Posterior cingulate gyrus (tissue), 11 donors: ENCODE measurements at regions not wholly inside any gene's neighbourhood (a gene's known extent, or its start where the extent isn't known, plus 50 kb on each side); places are given as distances from the start of the nearest gene placed in this dataset.
"Not testable (repeated sequence)": the region's sequence is repeated elsewhere in the genome, so short reads cannot be mapped to it uniquely, and the experiment has no call there.

ENCODE experiments used
- DNase-seq, 10 donors: peaks; one replicate each; pipeline versions ENCODE4 v3.0.0 to v3.0.0-alpha.2; 2020 to 2021; ENCODE audit warnings: mixed read lengths in 3 of 10
- intact Hi-C: fragments of 100-400 bp; cut with DNase I; formaldehyde crosslinking; loops from one replicate; pipeline ENCODE4 v1.15.1; 2023

DNA sequence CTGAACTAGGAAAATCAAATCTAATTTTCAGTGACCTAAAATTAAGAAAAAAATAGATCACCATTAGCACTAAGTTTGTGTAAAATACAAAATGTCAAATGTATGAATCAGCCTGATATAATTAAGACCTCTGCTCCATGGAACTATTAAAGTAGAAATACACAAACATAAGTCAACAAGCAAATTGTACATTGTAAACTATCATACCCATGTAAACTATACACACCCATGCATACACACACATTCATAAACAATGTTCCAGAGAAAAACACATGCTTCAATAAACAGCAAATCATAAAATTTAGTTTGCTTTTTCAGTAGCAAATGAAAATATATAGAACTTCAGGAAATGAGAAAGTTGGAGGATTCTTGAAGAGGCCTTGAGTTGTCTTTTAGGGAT, 199.7 kb upstream of the VSTM2A start:
- DNase-seq = no peak
- intact Hi-C loops = no loop called here

DNA sequence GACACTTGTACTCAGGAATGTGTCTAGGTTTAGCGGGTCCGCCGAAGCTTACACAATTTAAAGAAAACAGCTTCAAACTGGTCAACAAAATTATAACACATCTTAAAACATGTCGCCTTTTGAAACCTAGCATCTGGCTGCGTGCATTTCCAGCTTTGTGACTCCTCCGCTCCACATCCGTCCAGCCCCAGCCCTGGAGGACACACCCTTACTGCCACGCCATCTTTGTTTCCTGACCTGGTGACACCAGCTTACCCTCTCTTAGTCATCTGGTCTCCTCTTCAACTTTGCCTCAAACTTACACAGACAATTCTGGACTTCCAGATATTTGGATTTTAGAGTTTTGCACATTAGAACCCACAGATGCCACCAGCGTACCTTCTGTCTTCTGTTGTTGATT, 198.7 kb upstream of the VSTM2A start:
- intact Hi-C loops = no loop called here
- DNase-seq = peak in 1 of 10 donors; percentile 41

DNA sequence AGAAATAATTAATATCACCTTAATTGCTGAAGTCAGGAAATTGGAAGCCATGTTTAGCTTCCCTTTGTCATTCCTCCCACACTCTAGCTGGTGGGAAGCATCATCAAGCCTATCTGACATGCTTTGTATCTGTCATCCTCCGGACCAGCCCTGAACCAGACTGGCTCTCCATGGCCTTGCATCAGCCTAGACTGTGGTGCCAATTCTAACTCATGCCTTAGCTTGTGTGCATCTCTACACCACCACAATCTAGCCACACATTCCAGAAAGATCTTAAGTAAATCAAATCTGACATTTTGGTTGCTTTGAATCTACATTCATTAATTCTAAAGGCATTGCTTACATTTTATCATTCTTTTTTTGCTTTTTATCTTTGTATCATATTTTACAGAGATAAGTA, 196.4 kb upstream of the VSTM2A start:
- intact Hi-C loops = no loop called here
- DNase-seq = no peak

DNA sequence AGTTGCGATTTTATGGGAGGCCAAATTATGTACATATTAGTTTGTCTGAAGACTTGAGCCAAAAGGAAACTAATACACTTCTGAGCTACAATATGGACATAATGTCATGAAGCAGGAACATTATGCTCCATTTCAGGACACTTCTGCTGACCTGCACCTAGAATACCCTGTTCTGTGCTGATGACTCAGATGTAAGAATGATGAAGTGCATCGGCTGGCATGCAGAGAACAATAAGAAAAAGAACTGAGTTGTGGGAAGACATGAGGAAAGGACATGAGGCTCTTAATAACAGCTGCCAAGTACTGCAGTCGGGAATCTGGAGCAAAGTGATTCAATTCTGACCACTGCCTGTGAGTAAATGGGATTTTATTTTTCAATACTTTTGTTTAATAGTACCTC, 192.9 kb upstream of the VSTM2A start:
- DNase-seq = no peak
- intact Hi-C loops = no loop called here

DNA sequence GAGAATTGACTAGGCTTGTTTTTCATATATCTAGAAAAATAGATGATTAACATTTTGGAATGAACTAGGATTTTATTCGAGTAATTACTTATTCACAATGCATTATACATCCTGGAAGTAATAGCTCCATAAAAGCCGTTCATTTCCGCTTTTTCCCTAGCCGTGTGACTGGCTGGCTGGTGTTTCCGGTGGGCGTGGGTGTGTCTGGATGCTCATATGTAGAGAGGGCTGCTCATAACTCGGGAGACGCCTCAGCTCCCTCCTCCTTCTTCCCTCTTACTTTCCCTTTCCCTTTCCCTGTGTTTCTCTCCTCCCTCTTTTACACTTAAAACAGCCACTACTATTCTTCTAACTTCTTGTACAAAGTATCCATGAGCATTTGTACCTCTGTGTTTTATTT, 187.7 kb upstream of the VSTM2A start:
- intact Hi-C loops = no loop called here

DNA sequence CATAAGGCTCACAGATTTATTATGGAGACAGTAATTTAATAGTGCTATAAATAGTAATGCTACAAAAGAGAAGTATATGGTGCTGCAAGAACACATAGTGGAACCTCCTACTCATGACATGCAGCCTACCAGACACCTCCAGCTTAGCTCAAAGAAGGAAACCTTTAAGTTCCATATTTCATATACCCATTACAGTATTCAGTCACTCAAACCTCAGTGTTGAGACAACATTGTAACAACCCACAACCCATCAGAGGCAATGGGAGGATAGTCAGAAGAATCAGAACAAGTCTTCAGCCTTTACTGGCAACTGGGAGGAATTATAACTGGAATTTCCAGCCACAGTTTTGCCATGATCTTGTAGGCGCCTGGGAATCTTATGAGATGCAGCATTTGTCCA, 186.3 kb upstream of the VSTM2A start:
- DNase-seq = no peak
- intact Hi-C loops = no loop called here

More for the DNA sequence above, 187.7 kb upstream of the VSTM2A start:
- DNase-seq = no peak

DNA sequence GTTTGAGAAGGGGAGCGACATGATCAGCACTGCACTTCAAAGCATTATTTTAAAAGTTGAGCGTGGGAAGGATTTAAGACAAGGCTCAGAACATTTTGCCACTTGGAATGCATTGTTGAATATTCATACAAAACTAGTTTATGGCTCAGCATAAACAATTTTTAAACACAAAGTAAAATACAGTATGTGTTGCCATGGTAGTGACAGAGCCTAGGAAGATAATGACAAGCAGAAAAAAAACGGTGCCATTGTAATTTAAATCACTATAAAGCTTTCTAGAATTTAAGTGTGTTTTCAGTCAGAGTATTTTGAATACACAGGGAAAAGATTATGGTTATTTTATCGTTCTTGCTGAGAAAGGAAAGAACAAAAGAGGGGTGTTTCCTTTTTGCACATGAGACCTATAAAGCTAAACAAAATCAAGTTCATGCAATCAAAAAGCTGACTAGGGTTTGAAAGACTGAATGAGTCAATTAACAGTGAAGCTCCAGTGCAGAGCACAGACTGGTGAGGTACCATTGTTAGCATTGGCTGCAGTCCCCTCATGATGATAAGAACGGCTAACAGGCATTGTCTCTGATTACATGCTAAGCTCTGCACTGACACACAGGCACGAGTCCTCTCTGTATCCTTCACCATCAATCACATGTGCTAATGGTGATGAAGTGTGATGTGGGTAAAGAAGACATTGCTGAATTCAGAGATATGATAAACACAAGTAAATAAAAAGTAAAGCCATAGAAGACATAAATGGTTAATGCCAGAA, 181.9 kb upstream of the VSTM2A start:
- intact Hi-C loops = no loop called here

DNA sequence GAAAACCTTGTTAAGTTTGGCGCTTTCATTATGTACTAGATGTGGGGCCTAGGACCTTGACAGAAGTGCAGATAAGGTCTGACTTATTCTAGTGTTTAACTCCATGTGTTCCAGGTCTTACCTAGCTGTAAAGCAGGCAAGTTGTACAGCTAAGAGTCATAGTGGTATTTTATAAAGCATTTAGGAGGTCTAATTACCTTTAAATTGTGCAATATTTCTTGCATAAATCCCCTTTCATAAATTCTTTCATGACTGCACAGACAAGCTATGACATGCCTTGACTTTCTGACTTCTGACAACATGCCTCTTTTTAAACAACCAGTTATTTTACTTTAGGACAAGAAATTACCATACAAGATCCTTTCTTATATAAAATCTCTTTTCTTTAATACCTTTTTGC, 151.6 kb upstream of the VSTM2A start:
- intact Hi-C loops = no loop called here
- DNase-seq = no peak

More for the DNA sequence above, 181.9 kb upstream of the VSTM2A start:
- no peak for DNase-seq

DNA sequence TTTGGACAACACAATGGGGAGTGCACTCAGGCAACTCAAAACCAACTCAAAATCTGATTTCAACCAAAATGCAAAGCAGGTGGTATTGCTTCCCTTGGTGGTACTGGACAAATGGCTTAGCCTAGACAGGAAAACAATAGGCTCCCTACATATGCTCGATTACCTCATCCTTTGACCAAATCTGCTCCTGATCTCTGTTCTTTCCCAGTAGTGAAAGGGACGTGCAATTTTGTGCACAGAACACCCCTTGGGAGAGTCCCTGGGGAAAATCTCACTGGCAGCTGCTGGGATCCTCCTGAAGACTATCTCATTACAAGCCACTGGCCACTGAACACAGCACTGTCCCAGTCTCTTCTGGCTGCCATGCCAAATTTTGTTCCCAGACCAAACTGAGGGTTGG, 149.2 kb upstream of the VSTM2A start:
- intact Hi-C loops = no loop called here
- DNase-seq = no peak

DNA sequence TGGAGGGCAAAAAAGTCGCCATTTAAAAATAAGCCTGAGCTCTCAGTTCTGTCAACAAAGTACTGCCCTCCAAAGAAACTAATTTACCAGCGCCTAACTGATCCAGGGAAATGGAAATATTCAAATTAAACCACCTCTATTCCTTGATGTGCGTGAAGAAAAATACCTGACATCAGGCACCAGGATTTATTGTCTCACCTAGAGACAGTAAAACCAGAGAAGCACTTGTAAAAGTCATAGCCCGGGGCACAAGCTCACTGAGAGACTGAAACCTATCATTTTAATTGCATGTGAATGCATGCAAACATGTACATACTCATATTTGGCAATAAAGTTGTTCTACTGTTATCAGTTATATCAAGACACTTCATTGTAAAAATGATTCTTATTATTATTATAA, 147.3 kb upstream of the VSTM2A start:
- DNase-seq = no peak
- intact Hi-C loops = no loop called here

DNA sequence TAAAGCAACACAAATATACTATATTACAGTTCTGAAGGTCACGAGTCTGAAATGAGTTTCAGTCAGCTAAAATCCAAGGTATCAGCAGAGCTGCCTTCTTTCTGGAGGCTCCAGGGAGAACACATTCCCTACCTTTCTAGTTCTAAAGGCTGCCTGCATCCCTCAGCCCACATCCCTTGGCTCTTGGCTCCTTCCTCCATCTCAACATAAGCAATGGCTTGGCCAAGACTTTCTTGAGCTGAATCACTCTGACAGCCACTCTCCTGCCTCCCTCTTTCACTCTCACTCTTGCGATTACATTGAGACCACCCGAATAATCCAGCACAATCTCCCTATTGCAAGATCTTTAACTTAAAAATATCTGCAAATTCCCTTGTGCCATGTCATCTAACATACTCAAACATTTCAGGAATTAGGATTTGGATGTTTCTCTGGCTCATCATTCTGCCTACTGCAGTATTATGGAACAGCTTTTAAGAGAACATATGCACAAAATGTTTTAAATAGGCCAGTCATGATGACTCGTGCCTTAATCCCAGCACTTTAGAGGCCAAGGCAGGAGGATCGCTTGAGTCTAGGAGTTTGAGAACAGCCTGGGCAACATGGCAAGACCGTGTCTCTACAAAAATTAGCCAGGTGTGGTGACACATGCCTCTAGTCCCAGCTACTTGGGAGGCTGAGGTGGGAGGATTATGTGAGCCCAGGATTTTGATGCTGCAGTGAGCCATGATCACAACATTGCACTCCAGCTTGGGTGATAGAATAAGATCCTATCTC, 144.2 kb upstream of the VSTM2A start:
- intact Hi-C loops = no loop called here
- no peak for DNase-seq

DNA sequence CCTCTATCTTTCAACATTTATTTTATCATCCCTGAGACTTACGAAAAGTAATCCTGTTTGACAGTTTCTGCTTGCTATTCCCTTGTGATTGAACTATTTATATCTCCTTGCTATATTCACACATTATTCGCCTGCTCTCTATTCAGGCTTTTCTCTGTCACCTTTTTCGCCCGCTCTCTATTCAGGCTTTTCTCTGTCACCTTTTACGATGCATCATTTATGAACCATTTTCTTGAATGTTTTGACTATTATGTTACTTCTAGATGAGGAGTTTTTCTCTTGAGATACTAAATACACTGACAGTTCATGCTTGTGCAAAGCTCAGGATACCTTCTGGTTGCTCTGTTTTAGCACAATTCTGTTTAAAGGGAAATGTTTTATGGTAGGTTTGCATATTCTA, 143.3 kb upstream of the VSTM2A start:
- intact Hi-C loops = no loop called here
- DNase-seq = no peak

DNA sequence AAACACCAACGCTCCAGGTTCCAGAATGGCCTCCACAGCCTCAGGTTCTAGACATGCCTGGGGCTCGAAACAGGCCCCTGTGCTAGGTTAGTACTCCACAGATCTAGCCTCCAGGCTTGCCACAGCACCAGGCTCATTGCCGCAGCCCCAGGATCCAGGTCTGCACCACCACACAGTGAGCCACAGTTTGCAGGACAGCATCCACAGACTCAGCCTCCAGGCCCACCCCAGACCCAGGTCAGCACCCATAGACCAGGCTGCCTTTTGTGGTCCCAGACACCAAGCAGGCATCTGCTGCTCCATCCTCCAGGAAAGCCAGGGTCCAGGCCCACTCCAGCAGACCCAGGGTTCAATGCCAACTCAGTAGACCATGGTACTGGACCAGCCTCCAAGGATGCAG, 132.3 kb upstream of the VSTM2A start:
- peak in 2 of 10 donors; percentile 42 to 52 for DNase-seq
- intact Hi-C loops = no loop called here

DNA sequence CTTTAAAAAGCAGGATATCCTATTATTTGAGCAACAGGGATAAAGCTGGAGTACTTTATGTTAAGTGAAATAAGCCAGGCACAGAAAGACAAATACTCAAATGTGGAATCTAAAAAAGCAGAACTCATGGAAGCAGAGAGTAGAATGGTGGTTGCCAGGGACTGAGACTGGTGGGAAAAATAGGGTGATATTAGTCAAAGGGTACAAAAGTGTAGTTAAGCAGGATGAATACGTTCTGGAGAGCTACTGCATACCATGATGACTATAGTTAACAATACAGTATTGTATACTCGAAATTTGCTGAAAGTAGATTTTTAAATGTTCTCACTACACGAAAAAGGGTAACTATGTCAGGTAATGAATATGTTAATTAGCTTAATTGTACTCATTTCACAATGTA, 125.5 kb upstream of the VSTM2A start:
- intact Hi-C loops = no loop called here
- no peak for DNase-seq

DNA sequence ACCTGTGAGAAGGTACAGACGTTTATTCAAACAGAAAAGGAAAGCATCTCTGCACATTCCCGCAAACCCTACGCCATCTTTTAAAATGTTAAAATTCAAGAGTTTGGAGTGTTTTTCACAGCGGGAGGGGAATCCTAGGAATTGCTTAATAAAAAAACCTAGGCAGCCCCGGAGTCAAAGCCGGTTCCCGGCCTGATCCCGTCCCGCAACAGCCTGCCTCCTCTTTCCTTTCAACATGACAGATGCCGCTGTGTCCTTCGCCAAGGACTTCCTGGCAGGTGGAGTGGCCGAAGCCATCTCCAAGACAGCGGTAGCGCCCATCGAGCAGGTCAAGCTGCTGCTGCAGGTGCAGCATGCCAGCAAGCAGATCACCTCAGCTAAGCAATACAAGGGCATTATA, 123.0 kb upstream of the VSTM2A start:
- intact Hi-C loops = no loop called here
- DNase-seq = peak in 1 of 10 donors; percentile 70

DNA sequence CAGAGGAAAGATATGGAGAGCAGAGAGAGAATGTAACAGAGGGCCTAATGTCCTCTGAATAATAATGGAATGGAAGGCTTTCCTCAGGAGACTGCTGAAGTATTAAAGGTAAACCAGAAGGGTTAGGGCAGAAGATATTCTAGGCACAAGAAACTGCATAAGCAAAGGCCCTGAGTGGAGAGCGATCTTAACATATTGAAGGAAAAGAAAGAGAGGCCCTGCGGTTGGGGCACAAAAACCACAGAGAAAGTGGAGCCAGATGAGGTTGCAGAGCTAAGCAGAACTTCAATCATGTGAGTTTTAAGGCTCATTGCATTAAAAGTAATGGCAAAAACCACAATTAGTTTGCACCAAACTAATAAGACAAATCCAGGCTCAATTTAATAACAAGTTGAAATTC, 115.8 kb upstream of the VSTM2A start:
- DNase-seq = no peak
- intact Hi-C loops = no loop called here

DNA sequence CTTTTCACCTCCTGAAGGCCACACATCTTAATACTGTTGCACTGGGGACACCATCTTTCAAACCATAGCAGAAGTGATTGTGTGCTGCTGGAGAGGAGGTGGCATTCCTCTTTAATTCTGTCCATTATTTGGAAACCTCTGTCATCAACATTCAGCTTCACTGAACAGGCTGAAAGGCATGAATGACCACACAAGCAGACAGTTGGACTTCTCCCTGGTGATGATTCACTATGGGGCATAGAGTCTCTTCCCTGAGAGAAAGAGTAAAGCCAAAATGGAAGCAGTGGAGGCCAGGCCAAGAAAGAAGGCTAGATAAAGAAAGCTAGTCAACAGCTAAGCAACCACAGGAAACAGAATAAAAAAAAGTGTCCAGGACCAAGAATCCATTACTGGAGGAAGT, 113.1 kb upstream of the VSTM2A start:
- intact Hi-C loops = no loop called here

DNA sequence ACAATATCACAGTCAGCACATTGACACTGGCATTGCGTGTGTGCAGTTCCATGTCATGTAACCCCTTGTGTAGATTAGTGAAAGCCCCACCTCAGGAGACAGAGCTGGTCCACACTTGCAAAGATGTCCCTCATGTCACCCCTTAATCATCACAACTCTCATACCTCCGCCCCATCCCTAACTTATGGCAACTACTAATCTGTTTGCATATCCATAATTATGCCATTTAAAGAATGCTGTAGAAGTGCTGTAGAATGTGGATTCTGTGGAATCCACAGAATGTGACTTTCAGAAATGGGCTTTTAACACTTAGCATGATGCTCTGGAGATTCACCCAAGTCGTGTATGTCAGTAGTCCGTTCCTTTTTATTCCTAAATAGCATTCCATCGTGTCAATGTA, 102.8 kb upstream of the VSTM2A start:
- intact Hi-C loops = no loop called here
- DNase-seq = no peak

More for the DNA sequence above, 113.1 kb upstream of the VSTM2A start:
- no peak for DNase-seq

DNA sequence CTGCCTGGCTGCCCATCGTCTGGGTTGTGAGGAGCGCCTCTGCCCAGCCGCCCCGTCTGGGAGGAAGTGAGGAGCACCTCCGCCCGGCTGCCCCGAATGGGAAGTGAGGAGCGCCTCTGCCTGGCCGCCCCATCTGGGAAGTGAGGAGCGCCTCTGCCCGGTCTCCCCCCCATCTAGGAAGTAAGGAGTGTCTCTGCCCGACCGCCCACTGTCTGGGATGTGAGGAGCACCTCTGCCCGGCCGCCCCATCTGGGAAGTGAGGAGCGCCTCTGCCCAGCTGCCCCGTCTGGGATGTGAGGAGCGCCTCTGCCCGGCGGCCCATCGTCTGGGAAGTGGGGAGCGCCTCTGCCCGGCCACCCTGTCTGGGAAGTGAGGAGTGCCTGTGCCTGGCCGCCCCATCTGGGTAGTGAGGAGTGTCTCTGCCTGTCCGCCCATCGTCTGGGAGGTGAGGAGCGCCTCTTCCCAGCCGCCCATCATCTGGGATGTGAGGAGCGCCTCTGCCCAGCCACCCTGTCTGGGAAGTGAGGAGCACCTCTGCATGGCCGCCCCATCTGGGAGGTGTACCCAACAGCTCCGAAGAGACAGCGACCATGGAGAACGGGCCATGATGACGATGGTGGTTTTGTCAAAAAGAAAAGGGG, 98.0 kb upstream of the VSTM2A start:
- peak in 3 of 10 donors; percentile 61 to 83 (median 76) for DNase-seq
- intact Hi-C loops = not testable (repeated sequence)

DNA sequence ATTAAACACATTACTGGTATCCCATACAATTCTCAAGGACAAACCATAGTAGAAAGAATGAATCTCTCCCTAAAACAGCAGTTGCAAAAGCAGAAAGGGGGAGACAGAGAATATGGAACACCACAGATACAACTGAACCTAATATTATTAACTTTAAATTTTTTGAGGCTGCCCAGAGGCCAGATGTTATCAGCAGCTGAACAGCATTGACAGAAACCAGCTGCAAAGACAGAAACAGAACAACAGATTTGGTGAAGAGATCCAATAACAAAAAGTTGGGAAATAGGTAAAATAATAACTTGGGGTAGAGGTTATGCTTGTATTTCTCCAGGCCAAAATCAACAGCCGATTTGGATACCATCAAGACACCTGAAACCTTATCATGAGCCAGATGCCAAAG, 89.0 kb upstream of the VSTM2A start:
- intact Hi-C loops = not testable (repeated sequence)

DNA sequence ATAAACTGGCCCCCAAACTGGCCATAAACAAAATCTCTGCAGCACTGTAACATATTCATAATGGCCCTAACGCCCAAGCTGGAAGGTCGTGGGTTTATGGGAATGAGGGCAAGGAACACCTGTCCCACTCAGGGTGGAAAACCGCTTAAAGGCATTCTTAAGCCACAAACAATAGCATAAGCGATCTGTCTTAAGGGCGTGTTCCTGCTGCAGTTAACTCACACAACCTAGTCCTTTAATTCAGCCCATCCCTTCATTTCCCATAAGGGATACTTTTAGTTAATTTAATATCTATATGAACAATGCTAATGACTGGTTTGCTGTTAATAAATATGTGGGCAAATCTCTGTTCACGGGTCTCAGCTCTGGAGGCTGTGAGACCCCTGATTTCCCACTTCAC, 87.5 kb upstream of the VSTM2A start:
- DNase-seq, intact Hi-C loops: not testable (repeated sequence)

More for the DNA sequence above, 89.0 kb upstream of the VSTM2A start:
- not testable (repeated sequence) for DNase-seq

DNA sequence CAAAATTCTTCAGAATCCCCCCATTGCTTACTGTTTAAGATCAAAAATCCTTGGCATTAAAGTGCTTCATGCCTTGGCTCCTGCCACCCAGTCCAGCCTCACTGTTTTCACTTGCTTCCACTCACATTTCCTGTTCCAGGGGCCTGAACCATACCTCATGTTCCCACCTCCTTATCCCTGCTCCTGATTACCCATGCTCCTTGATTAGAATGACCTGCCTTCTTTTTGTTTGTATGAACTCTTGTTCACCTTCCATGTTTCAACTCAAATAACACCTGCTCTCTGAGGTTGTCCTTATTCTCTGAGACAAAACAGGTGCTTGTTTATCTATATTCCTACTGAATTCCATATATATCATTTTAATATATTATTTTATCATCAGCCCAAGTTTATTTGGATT, 77.1 kb upstream of the VSTM2A start:
- intact Hi-C loops = no loop called here
- DNase-seq = no peak
